ENCODE measurements at regions not wholly inside any gene's neighbourhood (a gene's known extent, or its start where the extent isn't known, plus 50 kb on each side); places are given as distances from the start of the nearest gene placed in this dataset.
"Not testable (repeated sequence)": the region's sequence is repeated elsewhere in the genome, so short reads cannot be mapped to it uniquely, and the experiment has no call there.

- Histone ChIP-seq H3K4me2 (no peak overlapping the region), H3K4me3 (no peak overlapping the region), H3K27ac (no peak overlapping the region), H3K36me3 (no peaks in the 10 kb centered on the region), H4K20me1 (no peaks in the 10 kb centered on the region), H3K9ac (no peak overlapping the region), H3K27me3 (no peaks in the 10 kb centered on the region), H3K4me1 (peaks cover 9 to 36% (median 12%) of the 10 kb centered on the region in 10 experiments), H3K9me3 (replicated peaks in 1 of 11) (no peaks in the 10 kb centered on the region)
- no peak for TF ChIP-seq Cebpa-rat (IDR thresholded peaks at IDR 0.05)
These were observed 70.9 kb upstream of the EEA1 start for GRCh38 chr12:93000026-93000425.

DNA sequence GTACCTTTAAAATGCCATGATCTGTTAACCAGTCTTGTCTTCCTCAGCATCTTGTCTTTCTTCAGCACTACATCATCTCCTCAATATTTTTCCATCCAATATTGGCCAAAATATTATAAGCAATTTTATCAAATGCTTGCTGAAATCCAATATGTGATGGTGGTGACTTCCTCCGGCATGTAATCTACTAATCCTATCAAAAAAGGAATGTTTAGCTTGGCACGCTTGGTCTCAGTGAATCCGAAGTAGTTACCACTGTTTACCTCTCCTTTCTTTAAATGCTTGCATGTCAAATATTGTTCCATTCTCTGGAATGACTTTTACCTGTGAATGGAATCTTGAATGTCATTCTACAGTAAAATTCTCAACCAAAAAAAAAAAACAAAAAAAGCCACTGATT lies 72.3 kb upstream of the EEA1 start:
- H3K4me3 ChIP-seq: no peak overlapping the region
- no peak overlapping the region for H3K9ac ChIP-seq
- no peaks in the 10 kb centered on the region for H3K9me3 ChIP-seq (replicated peaks in 1 of 11)
- peaks cover 0 to 24% (median 0%) of the 10 kb centered on the region in 10 experiments; a peak in 6 of 20 replicates for H3K4me1 ChIP-seq
- no peak overlapping the region for H3K4me2 ChIP-seq
- no peak overlapping the region for H3K27ac ChIP-seq
- no peaks in the 10 kb centered on the region for H3K36me3 ChIP-seq
- no peak for TF ChIP-seq Cebpa-rat (IDR thresholded peaks at IDR 0.05)
- no peaks in the 10 kb centered on the region for H4K20me1 ChIP-seq
- H3K27me3 ChIP-seq: no peaks in the 10 kb centered on the region

DNA sequence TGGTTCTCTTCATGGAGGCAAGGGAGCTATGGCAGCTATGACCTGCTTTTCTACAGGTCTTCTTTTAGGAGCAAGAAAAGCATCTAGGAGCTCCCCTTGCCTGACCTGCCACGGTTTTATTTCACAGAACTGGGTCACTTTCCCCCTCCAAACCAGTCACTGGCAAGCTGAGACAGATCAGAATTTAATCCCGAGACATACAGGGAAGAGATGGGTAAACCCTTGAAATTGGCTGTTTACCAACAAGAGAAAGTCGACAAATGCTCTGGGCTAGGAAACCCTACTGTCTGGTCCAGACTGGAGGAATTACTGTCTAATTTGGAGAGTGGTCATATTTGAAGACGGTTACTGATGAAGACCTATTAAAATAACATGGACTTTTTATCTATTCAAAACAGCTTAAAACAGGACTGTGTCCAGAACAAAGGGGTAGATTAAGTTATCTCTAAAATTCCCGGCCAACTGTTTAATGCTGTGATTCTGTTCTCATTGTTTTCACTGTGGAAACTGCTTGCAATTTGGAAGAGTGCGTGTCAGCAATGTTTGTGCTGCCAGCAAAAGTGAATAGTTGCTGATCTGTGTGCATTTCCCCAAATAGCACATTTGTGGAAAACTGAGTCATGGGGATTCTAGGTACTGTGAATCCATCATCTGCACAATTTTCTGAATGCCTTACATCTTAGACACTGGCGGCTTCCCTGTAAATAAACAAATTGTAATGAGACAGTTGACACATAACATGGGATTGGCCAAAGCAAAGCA lies 73.4 kb upstream of the EEA1 start:
- Histone ChIP-seq H4K20me1 (no peaks in the 10 kb centered on the region), H3K4me2 (peak overlapping the region in 3 of 11 experiments; percentile 39 to 58 (median 45); a peak in 6 of 22 replicates), H3K27me3 (no peaks in the 10 kb centered on the region), H3K9me3 (replicated peaks in 1 of 11) (no peaks in the 10 kb centered on the region), H3K36me3 (no peaks in the 10 kb centered on the region), H3K27ac (peak overlapping the region in 3 of 11 experiments; percentile 24 to 30 (median 25); a peak in 3 of 22 replicates), H3K9ac (peak overlapping the region in 1 of 11 experiments; percentile 35; a peak in 1 of 22 replicates), H3K4me3 (no peak overlapping the region), H3K4me1 (peaks cover 0 to 24% (median 0%) of the 10 kb centered on the region in 10 experiments; a peak in 6 of 20 replicates)
- TF ChIP-seq Cebpa-rat (IDR thresholded peaks at IDR 0.05): no peak

DNA sequence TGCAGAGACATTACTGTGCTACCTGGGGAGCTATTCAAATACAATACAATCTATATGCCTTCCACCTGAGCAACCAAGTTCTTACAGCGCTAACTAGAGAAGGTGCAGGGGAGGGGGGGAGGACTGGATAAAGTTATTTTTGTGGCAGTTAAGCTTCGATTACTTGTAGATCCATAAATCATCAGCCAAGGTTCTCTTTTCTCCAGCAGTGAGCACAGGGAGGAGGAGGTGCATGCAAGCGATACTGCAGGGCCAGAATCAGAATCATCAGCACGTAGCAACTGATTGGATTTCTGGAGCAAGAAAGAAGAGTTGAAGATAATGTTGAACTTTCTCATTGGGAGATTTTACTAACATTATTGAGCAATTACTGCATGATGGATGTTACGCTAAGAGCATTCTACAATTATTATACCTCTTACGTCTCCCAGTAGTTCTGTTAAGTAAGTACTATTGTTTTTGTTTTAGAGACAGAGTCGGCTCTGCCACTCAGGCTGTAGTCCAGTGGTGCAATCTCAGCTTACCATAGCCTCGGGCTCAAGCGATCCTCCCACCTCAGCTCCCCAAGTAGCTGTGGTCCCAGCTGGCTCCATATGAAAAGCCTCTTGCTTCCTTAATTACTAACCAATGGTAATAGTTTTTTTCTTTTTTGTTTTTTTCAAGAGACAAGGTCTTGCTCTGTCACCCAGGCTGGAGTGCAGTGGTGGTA lies 74.6 kb upstream of the EEA1 start:
- H3K4me3 ChIP-seq: no peak overlapping the region
- H3K4me2 ChIP-seq: peak overlapping the region in 2 of 11 experiments; percentile 45 to 58; a peak in 4 of 22 replicates
- no peak overlapping the region for H3K9ac ChIP-seq
- H3K27ac ChIP-seq: peak overlapping the region in 3 of 11 experiments; percentile 4 to 30 (median 26); a peak in 3 of 22 replicates
- H4K20me1 ChIP-seq: no peaks in the 10 kb centered on the region
- no peaks in the 10 kb centered on the region for H3K27me3 ChIP-seq
- H3K9me3 ChIP-seq (replicated peaks in 1 of 11): no peaks in the 10 kb centered on the region
- H3K4me1 ChIP-seq: peaks cover 0 to 24% (median 0%) of the 10 kb centered on the region in 10 experiments; a peak in 6 of 20 replicates
- no peak for TF ChIP-seq Cebpa-rat (IDR thresholded peaks at IDR 0.05)
- no peaks in the 10 kb centered on the region for H3K36me3 ChIP-seq

GRCh38 chr12:93005928-93006392 lies 76.9 kb upstream of the EEA1 start:
- Histone ChIP-seq H3K4me3 (no peak overlapping the region), H3K36me3 (no peaks in the 10 kb centered on the region), H3K27ac (no peak overlapping the region), H3K4me2 (no peak overlapping the region), H3K9ac (no peak overlapping the region), H3K9me3 (replicated peaks in 1 of 11) (no peaks in the 10 kb centered on the region), H3K4me1 (peaks cover 0 to 24% (median 0%) of the 10 kb centered on the region in 10 experiments; a peak in 6 of 20 replicates), H4K20me1 (no peaks in the 10 kb centered on the region), H3K27me3 (no peaks in the 10 kb centered on the region)
- TF ChIP-seq Cebpa-rat (IDR thresholded peaks at IDR 0.05): no peak

- TF ChIP-seq Cebpa-rat (IDR thresholded peaks at IDR 0.05): no peak
- Histone ChIP-seq H3K9me3 (replicated peaks in 1 of 11) (no peaks in the 10 kb centered on the region), H3K27ac (no peak overlapping the region), H3K4me1 (peaks cover 0 to 24% (median 0%) of the 10 kb centered on the region in 10 experiments; a peak in 6 of 20 replicates), H3K4me3 (no peak overlapping the region), H4K20me1 (no peaks in the 10 kb centered on the region), H3K4me2 (no peak overlapping the region), H3K27me3 (no peaks in the 10 kb centered on the region), H3K9ac (no peak overlapping the region), H3K36me3 (no peaks in the 10 kb centered on the region)
These were observed 77.5 kb upstream of the EEA1 start for GRCh38 chr12:93006471-93007208.

DNA sequence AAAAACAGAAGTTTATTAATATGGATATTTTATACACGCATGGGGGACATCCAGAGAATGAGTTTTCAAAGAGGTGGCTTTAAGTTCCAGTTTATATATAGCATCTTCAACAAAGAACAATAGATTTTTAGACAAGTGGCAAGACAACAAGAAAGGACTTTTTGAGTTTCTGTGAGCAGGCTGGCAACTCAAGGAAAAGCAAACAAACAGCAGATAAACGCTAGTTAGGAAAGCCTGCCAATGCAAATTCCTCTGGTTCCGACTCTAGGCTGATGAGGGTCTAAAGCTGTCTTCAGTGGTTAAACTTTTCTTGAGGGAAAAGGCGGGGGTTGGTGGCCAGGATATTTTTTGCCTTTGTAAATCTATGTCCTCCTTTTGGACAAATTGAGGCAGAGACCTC lies 78.4 kb upstream of the EEA1 start:
- no peak overlapping the region for H3K4me2 ChIP-seq
- H3K4me1 ChIP-seq: peaks cover 0 to 16% (median 0%) of the 10 kb centered on the region in 10 experiments; a peak in 6 of 20 replicates
- no peaks in the 10 kb centered on the region for H3K27me3 ChIP-seq
- no peaks in the 10 kb centered on the region for H3K36me3 ChIP-seq
- no peak for TF ChIP-seq Cebpa-rat (IDR thresholded peaks at IDR 0.05)
- no peak overlapping the region for H3K9ac ChIP-seq
- no peaks in the 10 kb centered on the region for H4K20me1 ChIP-seq
- no peak overlapping the region for H3K27ac ChIP-seq
- no peak overlapping the region for H3K4me3 ChIP-seq
- H3K9me3 ChIP-seq (replicated peaks in 1 of 11): no peaks in the 10 kb centered on the region

GRCh38 chr12:93008044-93008778 lies 79.1 kb upstream of the EEA1 start:
- Histone ChIP-seq H3K9ac (no peak overlapping the region), H3K4me3 (no peak overlapping the region), H3K4me2 (no peak overlapping the region), H3K4me1 (peaks cover 0 to 9% (median 0%) of the 10 kb centered on the region in 10 experiments; a peak in 6 of 20 replicates), H3K36me3 (no peaks in the 10 kb centered on the region), H3K27me3 (no peaks in the 10 kb centered on the region), H4K20me1 (no peaks in the 10 kb centered on the region), H3K9me3 (replicated peaks in 1 of 11) (no peaks in the 10 kb centered on the region), H3K27ac (no peak overlapping the region)
- no peak for TF ChIP-seq Cebpa-rat (IDR thresholded peaks at IDR 0.05)

DNA sequence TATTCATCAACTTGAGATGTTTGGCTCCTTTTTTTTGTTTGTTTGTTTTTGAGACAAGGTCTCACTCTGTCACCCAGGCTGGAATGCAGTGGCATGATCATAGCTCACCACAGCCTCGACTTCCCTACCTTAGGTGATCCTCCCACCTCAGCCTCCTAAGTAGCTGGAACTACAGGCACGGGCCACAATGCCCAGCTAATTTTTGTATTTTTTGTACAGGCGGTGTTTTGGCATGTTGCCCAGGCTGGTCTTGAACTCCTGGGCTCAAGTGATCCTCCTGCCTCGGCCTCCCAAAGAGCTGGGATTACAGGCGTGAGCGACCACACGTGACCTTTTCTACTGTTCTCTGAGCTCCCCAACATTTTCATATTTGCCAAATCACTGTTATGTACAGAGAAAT lies 79.8 kb upstream of the EEA1 start:
- H3K9me3 ChIP-seq (replicated peaks in 1 of 11); H3K4me3 ChIP-seq; H3K4me1 ChIP-seq; H3K27me3 ChIP-seq; H3K27ac ChIP-seq; H3K36me3 ChIP-seq; H3K9ac ChIP-seq; H3K4me2 ChIP-seq; H4K20me1 ChIP-seq: not testable (repeated sequence)
